NT2/D1 (cell line): ENCODE measurements at regions not wholly inside any gene's neighbourhood (a gene's known extent, or its start where the extent isn't known, plus 50 kb on each side); places are given as distances from the start of the nearest gene placed in this dataset.

ENCODE experiments used
- SUZ12 ChIP-seq: IDR thresholded peaks from 2 replicates; pipeline ENCODE4 v1.6.1; 2011; ENCODE audit not compliant: insufficient read length, insufficient read depth; ENCODE audit errors: extremely low read depth
- YY1 ChIP-seq: IDR thresholded peaks from 2 replicates; pipeline ENCODE4 v1.6.1; 2011; ENCODE audit not compliant: insufficient read length, insufficient read depth
- ZNF274 ChIP-seq: IDR thresholded peaks from 2 replicates; pipeline ENCODE4 v1.6.1; 2011; ENCODE audit warnings: mild to moderate bottlenecking, low read depth, low read length

DNA sequence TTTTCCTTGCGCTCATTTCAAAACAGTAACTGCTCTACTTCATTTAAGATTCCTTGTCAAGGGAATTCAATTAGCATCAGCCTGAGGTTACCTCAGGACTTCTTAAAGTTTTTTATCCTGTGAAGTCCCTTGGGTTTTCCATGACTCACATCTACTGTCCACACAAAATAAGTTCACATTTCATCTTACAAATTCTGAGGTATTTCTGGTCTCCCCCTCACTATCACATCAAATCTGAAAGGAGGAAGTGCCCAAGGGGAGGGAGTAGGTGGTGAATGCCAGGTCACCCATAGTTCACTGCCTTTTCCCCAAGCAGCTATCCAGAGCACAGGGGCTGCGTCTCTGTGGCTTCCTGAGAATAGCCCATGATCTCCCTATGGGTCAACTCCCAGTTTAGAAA lies 227.1 kb upstream of the NREP start:
- TF ChIP-seq YY1: no peak
- TF ChIP-seq SUZ12: no peak
- no peak for TF ChIP-seq ZNF274
